Epithelial cell of proximal tubule (primary cell): ENCODE measurements at regions not wholly inside any gene's neighbourhood (a gene's known extent, or its start where the extent isn't known, plus 50 kb on each side); places are given as distances from the start of the nearest gene placed in this dataset.

Source experiments
- DNase-seq: peaks from one replicate; pipeline ENCODE4 v3.0.0-alpha.2; 2011; ENCODE audit warnings: low read depth
- H3K4me3 ChIP-seq: 2 replicates; pipeline ENCODE4 v1.5.1; 2011; ENCODE audit warnings: low read depth, mild to moderate bottlenecking, low read length
- TF ChIP-seq, protein P1 (sequence below): conservative IDR thresholded peaks from 2 replicates; pipeline ENCODE4 v1.5.1; 2012; ENCODE audit warnings: low read depth, mild to moderate bottlenecking, low read length

GRCh38 chr6:156560476-156560875 lies 216.7 kb upstream of the ARID1B start:
- no peak for DNase-seq
- no peak overlapping the region for H3K4me3 ChIP-seq
- TF ChIP-seq, protein P1, sequence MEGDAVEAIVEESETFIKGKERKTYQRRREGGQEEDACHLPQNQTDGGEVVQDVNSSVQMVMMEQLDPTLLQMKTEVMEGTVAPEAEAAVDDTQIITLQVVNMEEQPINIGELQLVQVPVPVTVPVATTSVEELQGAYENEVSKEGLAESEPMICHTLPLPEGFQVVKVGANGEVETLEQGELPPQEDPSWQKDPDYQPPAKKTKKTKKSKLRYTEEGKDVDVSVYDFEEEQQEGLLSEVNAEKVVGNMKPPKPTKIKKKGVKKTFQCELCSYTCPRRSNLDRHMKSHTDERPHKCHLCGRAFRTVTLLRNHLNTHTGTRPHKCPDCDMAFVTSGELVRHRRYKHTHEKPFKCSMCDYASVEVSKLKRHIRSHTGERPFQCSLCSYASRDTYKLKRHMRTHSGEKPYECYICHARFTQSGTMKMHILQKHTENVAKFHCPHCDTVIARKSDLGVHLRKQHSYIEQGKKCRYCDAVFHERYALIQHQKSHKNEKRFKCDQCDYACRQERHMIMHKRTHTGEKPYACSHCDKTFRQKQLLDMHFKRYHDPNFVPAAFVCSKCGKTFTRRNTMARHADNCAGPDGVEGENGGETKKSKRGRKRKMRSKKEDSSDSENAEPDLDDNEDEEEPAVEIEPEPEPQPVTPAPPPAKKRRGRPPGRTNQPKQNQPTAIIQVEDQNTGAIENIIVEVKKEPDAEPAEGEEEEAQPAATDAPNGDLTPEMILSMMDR, result no peak

GRCh38 chr6:156559162-156559690 lies 218.0 kb upstream of the ARID1B start:
- TF ChIP-seq, protein P1, result no peak
- no peak overlapping the region for H3K4me3 ChIP-seq
- DNase-seq, result no peak

GRCh38 chr6:156557911-156558259 lies 219.3 kb upstream of the ARID1B start:
- TF ChIP-seq, protein P1, result no peak
- DNase-seq, result no peak
- H3K4me3 ChIP-seq, result no peak overlapping the region

GRCh38 chr6:156557251-156557910 lies 219.8 kb upstream of the ARID1B start:
- TF ChIP-seq, protein P1, result no peak
- no peak for DNase-seq
- no peak overlapping the region for H3K4me3 ChIP-seq

DNA sequence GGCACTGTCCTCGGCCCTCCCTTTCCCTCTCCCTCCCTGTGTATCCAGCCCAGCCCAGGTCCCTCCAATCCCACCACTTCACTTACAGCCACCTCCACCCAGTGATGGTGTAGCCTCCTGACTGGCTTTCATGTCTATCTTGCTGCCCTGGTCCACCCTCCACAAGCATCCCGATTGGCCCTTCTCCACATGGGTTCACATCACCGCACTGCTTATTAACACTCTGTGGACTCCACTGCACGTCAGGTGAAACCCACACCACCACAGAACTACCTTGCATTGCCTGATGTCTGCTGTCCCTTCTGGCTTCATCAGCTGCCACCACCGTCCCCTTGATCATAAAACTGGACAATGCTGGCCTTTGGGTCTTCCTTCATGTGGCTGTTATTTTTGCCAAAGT lies 220.4 kb upstream of the ARID1B start:
- TF ChIP-seq, protein P1, result no peak

DNA sequence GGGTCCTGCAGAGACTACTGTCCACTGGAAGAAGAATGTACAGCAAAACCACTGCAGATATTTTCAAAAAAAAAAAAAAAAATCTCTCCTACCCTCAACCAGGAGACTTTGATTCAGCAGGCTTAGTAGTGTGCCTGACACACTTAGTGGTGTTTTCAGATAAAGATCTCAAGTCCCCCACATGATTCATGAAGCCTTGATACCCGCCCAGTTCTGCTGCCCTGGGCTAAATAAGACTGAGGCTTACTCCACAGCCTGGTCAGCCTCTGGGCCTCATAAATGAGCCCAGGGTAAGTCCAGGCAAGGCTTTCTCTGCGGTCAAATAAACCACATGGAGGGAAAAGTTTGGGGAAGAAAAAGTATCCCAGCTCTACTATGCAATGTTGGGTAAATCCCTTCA lies 222.1 kb upstream of the ARID1B start:
- no peak for DNase-seq
- TF ChIP-seq, protein P1, result no peak
- no peak overlapping the region for H3K4me3 ChIP-seq

More for the DNA sequence above, 220.4 kb upstream of the ARID1B start:
- no peak overlapping the region for H3K4me3 ChIP-seq
- no peak for DNase-seq

GRCh38 chr6:156554160-156554559 lies 223.0 kb upstream of the ARID1B start:
- TF ChIP-seq, protein P1, result no peak
- DNase-seq, result no peak
- H3K4me3 ChIP-seq, result no peak overlapping the region
